NAMALWA (cell line): ENCODE measurements at regions not wholly inside any gene's neighbourhood (a gene's known extent, or its start where the extent isn't known, plus 50 kb on each side); places are given as distances from the start of the nearest gene placed in this dataset.

ENCODE experiments used
- DNase-seq: peaks from one replicate; pipeline ENCODE4 v3.0.0-alpha.2; 2015; ENCODE audit warnings: low spot score

DNA sequence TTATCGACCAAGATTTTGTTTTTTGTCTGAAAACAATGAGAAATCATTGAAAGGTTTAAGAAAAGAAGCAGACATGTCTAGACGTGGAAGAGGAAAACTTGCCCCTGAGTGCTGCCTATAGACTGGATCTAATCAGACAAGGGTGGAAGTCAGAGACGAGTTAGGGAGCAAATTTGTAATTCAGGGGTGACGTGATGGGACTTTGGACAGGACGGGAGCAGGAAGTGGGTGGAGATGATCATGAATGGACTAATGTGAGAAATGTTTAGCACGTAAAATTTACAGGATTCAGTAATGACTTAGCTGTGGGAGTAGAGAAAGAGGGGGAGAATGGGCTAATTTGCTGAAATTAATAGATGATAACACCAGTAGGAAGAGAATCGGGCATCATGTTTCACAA is 117.0 kb upstream of the EPHA4 start:
- no peak for DNase-seq

DNA sequence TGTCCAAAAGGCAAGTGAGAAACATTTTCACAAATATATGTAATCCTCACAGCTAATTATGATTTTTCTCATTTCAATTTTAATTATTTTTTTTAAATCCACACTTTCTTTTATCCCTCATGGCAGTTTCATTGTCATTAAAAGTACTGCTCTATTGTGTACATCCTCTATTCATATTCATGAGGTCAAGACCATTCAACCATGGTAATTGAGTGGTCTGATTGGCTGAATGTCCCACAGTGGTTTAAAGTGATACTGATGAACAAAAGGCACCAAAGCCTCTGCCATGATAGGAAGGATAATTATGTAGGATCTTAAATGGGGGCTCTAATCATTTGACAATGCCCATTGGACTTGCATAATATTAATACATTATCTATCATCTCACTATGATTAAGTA is 108.4 kb upstream of the EPHA4 start:
- DNase-seq, result no peak

DNA sequence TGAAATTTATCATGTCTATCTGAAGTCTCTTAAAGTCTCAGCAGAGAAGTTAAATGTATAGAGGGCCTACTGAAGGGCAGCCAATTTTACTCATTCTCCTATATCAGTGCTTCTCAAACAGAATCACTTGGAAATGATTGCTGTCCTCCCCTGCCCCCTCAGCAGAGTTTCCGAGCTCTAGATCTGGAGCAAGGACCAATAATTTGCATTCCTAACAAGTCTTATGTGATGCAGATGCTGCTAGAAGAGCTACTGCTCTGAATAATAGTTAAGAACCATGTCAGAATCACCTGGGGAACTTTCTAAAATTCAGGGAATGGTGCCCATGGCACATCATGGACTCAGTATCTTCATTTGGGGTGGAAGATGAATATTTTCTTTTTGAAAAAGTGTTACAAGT is 105.6 kb upstream of the EPHA4 start:
- DNase-seq, result no peak

DNA sequence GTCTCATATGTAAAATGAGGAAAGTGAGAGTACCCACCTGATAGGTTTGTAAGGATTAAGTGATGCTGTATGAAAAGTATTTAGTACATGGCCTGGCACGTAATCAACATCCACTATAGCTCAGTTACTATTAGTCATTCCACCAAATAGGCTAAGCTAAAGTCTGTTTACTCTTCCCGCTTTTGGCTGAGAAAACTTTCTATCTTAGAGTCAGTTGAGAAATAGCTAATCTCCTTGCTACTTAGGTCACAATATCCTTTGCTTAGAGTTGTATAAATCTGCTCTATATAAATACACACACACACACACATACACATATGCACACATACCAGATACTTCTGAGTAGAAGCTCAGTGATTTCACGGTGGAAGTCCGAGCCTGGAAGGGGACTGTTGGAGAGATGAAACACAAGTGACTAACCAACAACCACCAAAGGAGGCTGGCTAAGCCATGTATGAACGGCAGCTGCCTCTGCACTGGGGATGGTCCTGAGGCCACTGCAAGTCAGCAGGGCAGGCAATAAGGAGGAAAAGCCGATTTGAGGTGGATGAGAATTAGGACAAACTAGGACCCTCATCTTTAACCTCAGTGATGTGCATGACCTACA is 104.6 kb upstream of the EPHA4 start:
- no peak for DNase-seq

DNA sequence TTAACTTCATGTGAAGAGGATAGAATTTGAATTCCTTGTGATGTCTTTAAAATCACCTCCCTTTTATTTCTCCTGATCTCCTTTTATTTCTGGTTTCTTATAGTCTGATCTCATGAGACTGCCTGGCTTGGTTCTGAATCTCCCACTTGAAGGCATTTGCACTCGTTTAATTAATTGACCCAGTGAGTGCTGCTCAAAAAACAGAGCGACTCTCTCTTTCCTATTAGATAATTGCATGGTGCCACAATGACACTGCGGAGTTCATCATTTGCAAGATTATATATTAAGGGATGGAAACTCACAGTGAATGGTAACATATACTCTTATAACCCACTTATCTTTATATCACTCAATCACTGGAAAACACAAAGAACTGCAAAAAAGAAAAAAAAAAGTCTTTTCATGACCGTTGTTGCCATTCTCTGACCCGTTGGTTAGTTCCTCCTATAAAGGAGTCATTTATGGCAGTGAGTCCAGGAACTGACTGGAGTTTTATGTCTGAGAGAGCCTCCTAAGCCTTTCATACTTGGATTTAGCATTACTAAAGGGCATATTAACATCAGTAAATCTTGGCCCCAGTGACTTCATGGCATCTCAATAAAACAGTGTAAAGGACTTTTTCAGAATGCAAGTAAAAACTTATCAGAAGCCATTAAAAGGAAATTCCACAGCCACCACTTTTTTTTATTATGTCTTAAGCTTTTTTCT is 103.3 kb upstream of the EPHA4 start:
- DNase-seq, result no peak

DNA sequence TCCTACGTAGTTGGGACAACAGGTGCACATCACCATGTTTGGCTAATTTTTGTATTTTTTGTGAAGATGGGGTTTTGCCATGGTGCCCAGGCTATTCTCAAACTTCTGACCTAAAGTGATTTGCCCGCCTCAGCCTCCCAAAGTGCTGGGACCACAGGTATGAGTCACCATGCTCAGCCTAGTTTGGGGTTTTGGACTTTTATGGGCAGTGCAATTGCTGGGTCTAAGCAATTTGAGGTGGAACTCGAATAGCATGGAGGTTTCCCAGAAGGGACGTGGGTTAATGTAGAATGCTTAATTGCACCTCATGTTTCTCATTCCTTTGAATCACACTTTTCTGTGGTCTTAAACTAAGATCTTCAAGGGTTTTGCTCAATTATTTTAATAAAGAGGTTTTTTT is 102.3 kb upstream of the EPHA4 start:
- no peak for DNase-seq

DNA sequence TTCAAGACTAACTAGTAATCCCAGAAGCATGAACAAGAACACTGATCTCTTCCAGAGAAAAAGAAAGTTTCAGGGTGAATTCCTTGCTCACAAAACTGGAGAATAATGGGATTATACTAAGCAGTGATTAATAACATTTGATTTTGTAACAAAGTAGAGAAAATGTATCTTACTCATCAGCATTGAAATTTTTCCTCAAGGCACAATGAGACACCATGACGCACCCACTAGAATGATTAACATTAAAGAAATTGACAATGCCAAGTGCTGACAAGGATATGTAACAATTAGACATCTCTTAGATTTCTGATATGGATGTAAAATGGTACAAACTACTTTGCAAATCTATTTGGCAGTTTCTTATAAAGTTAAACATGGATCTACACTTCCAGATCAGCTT is 101.1 kb upstream of the EPHA4 start:
- no peak for DNase-seq

DNA sequence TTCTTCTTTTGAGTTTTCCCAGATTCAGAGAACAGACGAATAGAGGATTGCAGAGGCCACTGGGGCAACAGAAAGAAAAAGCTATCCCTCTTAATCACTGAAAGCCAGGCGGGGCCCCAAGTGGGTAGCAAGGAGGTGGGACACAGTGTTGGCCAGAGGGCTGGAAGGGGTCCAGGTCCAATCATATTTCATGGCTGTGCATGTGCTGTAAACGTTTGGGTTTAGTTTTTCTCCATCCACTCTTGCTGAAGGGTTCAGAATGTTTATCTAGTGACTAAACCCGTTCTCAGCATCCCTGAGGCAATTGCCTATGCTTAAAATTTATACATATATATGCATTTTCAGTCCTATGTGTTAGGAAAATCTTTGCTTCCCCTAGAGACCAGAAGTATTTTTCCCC is 99.4 kb upstream of the EPHA4 start:
- no peak for DNase-seq

DNA sequence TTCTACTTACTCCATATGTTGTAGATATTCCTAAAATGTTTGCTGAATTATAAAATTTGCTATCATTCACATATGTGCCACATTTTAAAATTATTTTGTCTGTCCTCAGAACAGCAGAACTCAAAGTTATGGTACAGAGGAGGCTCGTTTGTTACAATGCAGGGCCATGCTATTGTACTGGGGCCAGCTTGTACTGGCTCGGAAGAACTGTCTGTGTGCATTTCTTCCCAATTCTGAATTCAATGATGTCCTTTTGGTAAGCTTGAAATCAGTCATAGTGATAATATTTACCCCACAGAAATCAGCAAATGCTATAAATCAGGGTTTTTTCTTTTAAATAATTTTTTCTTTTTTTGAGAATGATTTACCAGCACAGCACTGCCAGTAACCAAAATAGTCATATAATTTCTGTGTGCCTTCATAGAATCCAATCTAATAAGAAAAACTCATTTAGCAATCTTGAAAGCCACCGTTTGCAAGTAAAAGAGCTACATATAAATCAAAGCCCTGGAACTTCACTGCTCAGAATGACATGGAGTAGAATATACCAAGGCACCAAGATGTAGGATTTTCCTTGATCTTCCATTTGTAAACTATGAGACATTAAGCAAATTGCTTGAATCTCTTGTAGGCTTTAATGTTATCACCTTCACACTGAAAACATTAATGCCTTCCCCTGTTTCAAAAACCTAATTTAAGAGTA is 90.7 kb upstream of the EPHA4 start:
- no peak for DNase-seq

DNA sequence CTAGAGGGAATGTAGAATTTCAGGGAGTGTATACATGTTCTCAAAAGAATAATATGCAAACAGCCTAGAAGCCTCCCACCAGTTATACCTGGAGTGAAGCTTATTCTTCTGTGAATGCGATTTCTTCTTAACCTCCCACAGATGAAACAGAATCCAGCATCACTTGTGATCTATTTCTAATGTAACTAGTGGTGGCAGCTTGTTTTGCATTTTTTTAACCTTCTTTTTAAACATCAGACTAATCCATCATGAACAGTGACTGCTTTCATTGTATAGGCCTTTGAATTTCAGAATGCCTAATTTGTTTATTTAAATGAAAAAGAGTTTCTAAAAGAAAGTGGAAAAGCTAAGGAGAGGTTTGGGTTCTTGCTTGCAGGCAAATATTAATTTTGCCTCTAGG is 85.7 kb upstream of the EPHA4 start:
- no peak for DNase-seq

DNA sequence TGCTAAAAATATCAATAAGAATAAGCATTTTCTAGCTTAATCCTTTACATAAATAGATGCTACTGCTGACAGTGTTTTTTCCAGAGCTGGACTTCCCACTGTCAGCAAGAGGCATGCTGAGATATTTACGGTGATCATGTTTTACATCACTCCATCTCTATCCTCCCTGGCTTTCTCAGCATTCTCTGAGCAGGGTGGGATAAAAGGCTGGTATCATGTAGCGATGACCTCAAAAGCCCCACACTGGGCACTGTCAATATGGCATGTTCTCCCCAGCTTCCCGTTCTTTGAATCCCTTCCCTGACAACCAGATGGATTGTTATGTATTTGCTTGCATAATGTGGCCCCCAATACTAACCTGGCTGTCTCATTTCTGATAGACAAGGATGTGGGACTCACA is 83.2 kb upstream of the EPHA4 start:
- DNase-seq, result no peak

DNA sequence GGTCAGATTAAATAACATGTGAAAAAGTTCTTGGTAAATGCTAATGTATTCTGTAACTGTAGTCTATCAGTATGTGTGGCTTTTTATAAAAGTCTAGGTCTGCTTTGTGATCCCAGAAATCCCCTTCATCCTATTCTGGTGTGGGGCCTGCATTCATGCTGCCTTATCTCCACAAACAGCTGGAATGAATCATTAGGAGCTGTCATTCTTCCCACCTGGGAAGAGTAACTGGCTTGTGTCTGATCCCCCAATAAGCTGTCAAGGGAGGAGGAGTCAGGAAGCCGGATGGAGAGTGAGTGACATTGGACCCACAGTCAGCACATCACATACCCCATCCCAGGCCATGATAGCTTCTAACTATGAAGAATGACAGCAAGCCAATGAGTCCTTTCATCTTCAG is 81.1 kb upstream of the EPHA4 start:
- DNase-seq, result no peak

DNA sequence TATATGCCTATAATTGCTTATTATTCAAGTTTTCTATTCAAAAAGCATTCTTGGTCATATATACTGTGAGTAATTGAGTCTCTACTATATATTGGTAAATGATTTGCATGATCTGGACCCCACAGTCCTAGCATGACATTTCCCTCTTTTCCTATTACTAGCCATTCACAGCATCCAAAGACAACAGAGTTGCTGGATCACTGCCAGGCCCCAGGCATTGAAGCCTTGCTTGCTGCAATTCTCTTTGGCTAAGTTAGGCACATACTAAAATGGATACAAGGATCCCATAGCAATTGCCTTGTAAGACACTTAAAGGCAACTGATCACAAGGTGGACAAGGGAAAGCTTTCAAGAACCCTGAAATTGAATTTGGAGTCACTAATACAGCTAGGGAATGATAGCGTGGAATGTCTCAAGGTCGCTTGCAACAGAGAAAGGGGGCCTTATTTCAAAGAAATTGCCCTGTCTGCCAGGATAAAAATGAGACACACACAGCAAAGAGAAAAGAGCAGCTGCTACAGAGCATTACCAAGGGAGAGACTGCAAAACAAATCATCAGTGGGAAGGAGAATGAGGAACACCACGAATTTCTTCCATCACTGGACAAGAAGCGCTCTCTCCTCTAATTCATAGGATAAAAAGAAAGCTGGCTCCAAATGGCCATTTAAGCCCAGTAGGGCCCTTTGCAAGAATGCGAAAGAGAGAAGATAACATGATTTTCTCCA is 77.1 kb upstream of the EPHA4 start:
- no peak for DNase-seq

DNA sequence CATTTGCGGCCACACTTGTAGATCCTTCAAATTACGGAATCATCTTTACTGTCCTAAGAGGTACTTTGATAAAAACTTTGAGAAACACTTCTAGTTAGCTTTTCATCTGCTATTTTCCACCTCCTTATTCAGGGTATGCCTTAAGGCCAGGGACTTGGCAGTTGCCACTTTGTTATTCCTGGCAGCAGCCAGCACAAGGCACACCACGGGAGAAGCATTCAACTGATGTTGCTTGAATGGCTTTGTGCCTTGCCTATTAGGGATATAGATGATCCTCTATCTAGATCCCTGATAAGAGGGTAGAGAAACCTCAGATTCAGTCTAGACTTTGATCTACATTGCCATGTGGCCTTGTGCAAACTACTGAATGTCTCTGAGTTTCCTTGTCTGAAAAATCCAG is 70.3 kb upstream of the EPHA4 start:
- no peak for DNase-seq

DNA sequence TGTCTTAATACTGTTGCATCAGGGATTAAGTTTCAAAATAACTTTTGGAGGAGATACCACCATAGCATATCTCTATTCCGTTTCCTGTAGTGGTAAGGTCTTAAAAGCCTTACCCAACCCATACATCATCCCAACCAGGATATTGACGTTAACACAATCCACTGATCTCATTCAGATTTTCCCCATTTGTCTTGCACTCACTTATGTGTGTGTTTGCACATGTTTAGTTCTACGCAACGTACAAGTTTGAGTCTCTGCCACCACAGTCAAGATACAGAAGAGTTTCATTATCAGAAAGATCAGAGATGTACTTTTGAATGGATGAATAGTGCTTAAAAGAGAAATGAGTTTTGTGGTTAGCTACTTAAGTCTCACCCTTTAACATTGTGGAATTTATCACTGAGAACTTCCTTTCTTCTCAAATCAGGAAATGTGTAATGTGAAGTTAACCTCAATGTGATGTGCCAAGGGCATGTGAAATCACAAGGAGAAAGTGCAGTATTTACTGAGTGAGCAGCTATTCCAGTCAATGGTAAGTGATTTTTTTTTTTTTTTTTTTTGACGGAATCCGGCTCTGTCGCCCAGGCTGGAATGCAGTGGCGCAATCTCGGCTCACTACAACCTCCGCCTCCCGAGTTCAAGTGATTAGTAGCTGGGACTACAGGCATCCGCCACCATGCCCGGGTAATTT is 69.2 kb upstream of the EPHA4 start:
- DNase-seq, result no peak

DNA sequence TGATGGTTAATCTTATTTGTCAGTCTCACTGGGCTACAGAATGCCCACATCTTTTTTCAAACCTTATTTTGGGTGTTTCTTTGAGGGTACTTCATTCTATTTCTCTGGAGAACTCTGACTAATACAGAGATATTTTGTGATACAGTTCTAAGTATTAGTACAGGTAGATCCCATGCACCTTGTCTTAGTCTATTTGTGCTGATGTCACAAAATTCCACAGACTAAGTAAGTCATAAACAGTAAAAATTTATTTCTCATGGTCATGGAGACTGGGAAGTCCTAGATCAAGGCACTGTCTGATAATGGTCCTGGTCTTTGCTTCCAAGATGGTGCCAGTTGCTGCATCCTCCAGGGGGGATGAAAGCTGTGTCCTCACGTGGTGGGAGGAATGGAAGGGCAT is 68.6 kb upstream of the EPHA4 start:
- DNase-seq, result no peak

DNA sequence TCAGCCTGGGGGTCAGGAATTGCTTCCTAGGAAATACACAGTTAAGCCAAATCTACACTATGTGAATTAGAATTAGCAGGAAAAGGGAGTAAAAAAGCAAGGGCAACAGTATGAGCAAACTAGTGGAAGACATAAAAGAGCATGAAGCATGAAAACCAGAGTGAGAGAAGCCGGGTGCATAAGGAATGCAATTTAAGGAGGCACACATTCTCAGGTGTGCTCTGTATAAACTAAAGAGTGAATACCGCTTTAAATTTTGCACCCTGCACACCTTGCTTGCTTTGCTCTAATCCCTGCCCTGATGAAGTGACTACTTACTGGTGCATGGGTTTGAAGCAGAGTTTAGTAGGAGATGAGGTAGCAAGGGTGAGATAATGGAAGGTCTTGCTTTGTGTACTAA is 65.7 kb upstream of the EPHA4 start:
- DNase-seq, result no peak

DNA sequence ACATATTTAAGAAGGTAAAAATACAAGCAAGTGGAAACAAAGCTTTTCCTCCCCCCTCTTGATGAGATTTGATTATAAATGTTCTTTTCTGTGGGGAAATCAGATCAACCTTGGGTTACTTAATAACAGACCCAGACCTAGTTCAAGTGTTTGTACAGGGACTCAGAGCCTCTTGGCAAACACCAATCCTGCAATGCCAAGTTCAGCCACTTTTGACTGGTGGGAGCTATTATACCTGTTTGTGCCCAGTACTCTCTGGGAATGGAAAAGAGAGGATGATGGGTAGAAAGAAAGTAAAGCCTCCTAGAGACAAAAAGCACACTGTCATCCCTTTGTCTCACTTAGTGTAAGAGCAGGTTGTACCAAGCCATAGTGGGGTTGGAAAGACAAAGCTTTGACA is 63.8 kb upstream of the EPHA4 start:
- DNase-seq, result peak; percentile 26

DNA sequence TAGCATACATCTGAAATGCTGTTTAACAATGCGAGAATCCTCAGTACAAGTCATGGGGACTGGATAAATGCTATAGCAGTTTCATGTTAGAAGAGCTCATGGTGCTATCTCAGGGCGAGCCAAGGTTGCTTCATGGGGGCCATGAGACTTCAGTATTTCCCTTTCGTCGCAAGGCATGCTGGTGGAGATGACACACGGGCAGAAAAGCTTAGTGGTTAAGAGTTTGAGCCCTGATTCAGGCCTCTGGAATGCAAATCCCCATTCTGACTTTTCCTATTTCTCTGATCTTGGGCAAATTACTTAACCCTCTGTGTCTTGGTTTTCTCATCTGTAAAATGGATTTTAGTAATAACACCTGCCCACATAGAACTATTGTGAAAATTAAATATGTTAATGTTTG is 57.4 kb upstream of the EPHA4 start:
- DNase-seq, result no peak

DNA sequence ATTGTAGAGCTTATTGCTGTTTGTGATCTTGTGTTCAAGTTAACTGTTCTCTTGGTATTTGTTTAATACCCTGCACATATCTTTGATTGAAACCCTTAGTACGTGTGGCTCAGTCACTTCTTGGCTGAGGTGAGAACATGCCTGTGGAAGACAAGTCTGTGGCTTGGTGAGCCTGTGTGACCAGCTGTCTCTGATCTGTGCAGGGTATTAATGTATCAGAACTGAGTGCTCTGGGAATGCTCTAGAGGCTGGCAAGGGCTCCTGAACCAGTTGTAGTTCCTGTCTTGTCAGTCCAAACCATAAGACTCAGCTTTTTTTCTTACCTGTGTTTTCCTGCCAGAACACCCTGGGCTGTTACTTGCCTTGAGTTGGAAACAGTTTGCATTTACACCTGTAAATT is 52.4 kb upstream of the EPHA4 start:
- no peak for DNase-seq
